DND-41 (cell line): ENCODE measurements at regions not wholly inside any gene's neighbourhood (a gene's known extent, or its start where the extent isn't known, plus 50 kb on each side); places are given as distances from the start of the nearest gene placed in this dataset.

Experiments
- CTCF ChIP-seq: IDR thresholded peaks from 2 replicates; pipeline ENCODE4 v1.5.1; 2012; ENCODE audit warnings: borderline replicate concordance, low read length, moderate library complexity, mild to moderate bottlenecking; ENCODE audit not compliant: poor library complexity, severe bottlenecking; ENCODE audit errors: extremely low read depth
- EZH2 ChIP-seq: IDR thresholded peaks from 3 replicates; pipeline ENCODE4 v1.6.1; 2012; ENCODE audit warnings: borderline replicate concordance, low read depth, mild to moderate bottlenecking, moderate library complexity, low read length, inconsistent platforms; ENCODE audit not compliant: severe bottlenecking

- TF ChIP-seq CTCF (no peak), EZH2 (no peak)
Observed at GRCh38 chr20:24867556-24867955, 81.5 kb upstream of the CST7 start.
